ENCODE measurements at regions not wholly inside any gene's neighbourhood (a gene's known extent, or its start where the extent isn't known, plus 50 kb on each side); places are given as distances from the start of the nearest gene placed in this dataset.

GRCh38 chr1:173400387-173400995 is 76.6 kb upstream of the PRDX6 start:
- Histone ChIP-seq H3K4me3 (ENCODE audit: low read depth, low read length) (no peak overlapping the region), H3K36me3 (ENCODE audit: control insufficient read depth, insufficient read depth, low read length) (no peaks in the 10 kb centered on the region), H3K9me3 (no peaks in the 10 kb centered on the region), H3K27me3 (replicated peaks; ENCODE audit: control insufficient read depth, insufficient read depth, low read length) (no peaks in the 10 kb centered on the region), H3K4me1 (no peaks in the 10 kb centered on the region)
- no peak overlapping the region for H3K27ac Mint-ChIP-seq (ENCODE audit: unreplicated experiment)
- H3K9me3 Mint-ChIP-seq (ENCODE audit: unreplicated experiment) = no peaks in the 10 kb centered on the region
- no peak for DNase-seq
- intact Hi-C loops (cut with micrococcal nuclease; ENCODE audit: unreplicated experiment) = loop anchor here (10.0 kb wide), 1 partner anchor 576 kb away; no protein-coding TSS in a partner anchor
- H3K36me3 Mint-ChIP-seq (ENCODE audit: insufficient read depth, unreplicated experiment) = no peaks in the 10 kb centered on the region
- H3K4me1 Mint-ChIP-seq (ENCODE audit: low read depth, unreplicated experiment) = no peaks in the 10 kb centered on the region
- CTCF ChIA-PET = no interaction called here
- no peaks in the 10 kb centered on the region for H3K27me3 Mint-ChIP-seq (ENCODE audit: insufficient read depth, unreplicated experiment)
- H3K4me3 Mint-ChIP-seq (ENCODE audit: unreplicated experiment) = no peak overlapping the region
- POLR2A ChIA-PET = no interaction called here
- BruUV-seq (replicated peaks) = no TSS peak
- TF ChIP-seq CTCF (IDR thresholded peaks at IDR 0.05; ENCODE audit: insufficient read depth in 1 of 2, low read depth in 1 of 2, low read length in 1 of 2, severe bottlenecking in 1 of 2, unreplicated experiment in 1 of 2) = no peak

- POLR2A ChIA-PET = no interaction called here
- H3K27ac Mint-ChIP-seq (ENCODE audit: unreplicated experiment) = no peak overlapping the region
- intact Hi-C loops (cut with micrococcal nuclease; ENCODE audit: unreplicated experiment) = loop anchor here (10.0 kb wide), 1 partner anchor 579 kb away; no protein-coding TSS in a partner anchor
Measured at GRCh38 chr1:173403996-173404395, 73.1 kb upstream of the PRDX6 start.

GRCh38 chr1:173405281-173405680 is 71.9 kb upstream of the PRDX6 start:
- BruUV-seq (replicated peaks) = no TSS peak
- H3K36me3 Mint-ChIP-seq (ENCODE audit: insufficient read depth, unreplicated experiment) = no peaks in the 10 kb centered on the region
- no peak overlapping the region for H3K4me3 Mint-ChIP-seq (ENCODE audit: unreplicated experiment)
- no peaks in the 10 kb centered on the region for H3K4me1 ChIP-seq
- CTCF ChIA-PET = no interaction called here
- DNase-seq = no peak
- no peaks in the 10 kb centered on the region for H3K9me3 ChIP-seq
- POLR2A ChIA-PET = no interaction called here
- no peaks in the 10 kb centered on the region for H3K4me1 Mint-ChIP-seq (ENCODE audit: low read depth, unreplicated experiment)
- no peaks in the 10 kb centered on the region for H3K27me3 ChIP-seq (replicated peaks; ENCODE audit: control insufficient read depth, insufficient read depth, low read length)
- H3K27me3 Mint-ChIP-seq (ENCODE audit: insufficient read depth, unreplicated experiment) = no peaks in the 10 kb centered on the region
- no peak overlapping the region for H3K4me3 ChIP-seq (ENCODE audit: low read depth, low read length)
- no peak overlapping the region for H3K27ac Mint-ChIP-seq (ENCODE audit: unreplicated experiment)
- no peaks in the 10 kb centered on the region for H3K36me3 ChIP-seq (ENCODE audit: control insufficient read depth, insufficient read depth, low read length)
- no peaks in the 10 kb centered on the region for H3K9me3 Mint-ChIP-seq (ENCODE audit: unreplicated experiment)
- TF ChIP-seq CTCF (IDR thresholded peaks at IDR 0.05; ENCODE audit: insufficient read depth in 1 of 2, low read depth in 1 of 2, low read length in 1 of 2, severe bottlenecking in 1 of 2, unreplicated experiment in 1 of 2) = no peak
- intact Hi-C loops (cut with micrococcal nuclease; ENCODE audit: unreplicated experiment) = loop anchor here (10.0 kb wide), 1 partner anchor 580 kb away; no protein-coding TSS in a partner anchor

More at GRCh38 chr1:173403996-173404395, 73.1 kb upstream of the PRDX6 start:
- CTCF ChIA-PET = no interaction called here
- Mint-ChIP-seq H3K4me1 (ENCODE audit: low read depth, unreplicated experiment) (no peaks in the 10 kb centered on the region), H3K36me3 (ENCODE audit: insufficient read depth, unreplicated experiment) (no peaks in the 10 kb centered on the region), H3K27me3 (ENCODE audit: insufficient read depth, unreplicated experiment) (no peaks in the 10 kb centered on the region), H3K4me3 (ENCODE audit: unreplicated experiment) (no peak overlapping the region), H3K9me3 (ENCODE audit: unreplicated experiment) (no peaks in the 10 kb centered on the region)
- Histone ChIP-seq H3K4me3 (ENCODE audit: low read depth, low read length) (no peak overlapping the region), H3K4me1 (no peaks in the 10 kb centered on the region), H3K36me3 (ENCODE audit: control insufficient read depth, insufficient read depth, low read length) (no peaks in the 10 kb centered on the region), H3K9me3 (no peaks in the 10 kb centered on the region), H3K27me3 (replicated peaks; ENCODE audit: control insufficient read depth, insufficient read depth, low read length) (no peaks in the 10 kb centered on the region)
- TF ChIP-seq CTCF (IDR thresholded peaks at IDR 0.05; ENCODE audit: insufficient read depth in 1 of 2, low read depth in 1 of 2, low read length in 1 of 2, severe bottlenecking in 1 of 2, unreplicated experiment in 1 of 2) = no peak
- DNase-seq = no peak
- BruUV-seq (replicated peaks) = no TSS peak
